ENCODE measurements at regions not wholly inside any gene's neighbourhood (a gene's known extent, or its start where the extent isn't known, plus 50 kb on each side); places are given as distances from the start of the nearest gene placed in this dataset.

DNA sequence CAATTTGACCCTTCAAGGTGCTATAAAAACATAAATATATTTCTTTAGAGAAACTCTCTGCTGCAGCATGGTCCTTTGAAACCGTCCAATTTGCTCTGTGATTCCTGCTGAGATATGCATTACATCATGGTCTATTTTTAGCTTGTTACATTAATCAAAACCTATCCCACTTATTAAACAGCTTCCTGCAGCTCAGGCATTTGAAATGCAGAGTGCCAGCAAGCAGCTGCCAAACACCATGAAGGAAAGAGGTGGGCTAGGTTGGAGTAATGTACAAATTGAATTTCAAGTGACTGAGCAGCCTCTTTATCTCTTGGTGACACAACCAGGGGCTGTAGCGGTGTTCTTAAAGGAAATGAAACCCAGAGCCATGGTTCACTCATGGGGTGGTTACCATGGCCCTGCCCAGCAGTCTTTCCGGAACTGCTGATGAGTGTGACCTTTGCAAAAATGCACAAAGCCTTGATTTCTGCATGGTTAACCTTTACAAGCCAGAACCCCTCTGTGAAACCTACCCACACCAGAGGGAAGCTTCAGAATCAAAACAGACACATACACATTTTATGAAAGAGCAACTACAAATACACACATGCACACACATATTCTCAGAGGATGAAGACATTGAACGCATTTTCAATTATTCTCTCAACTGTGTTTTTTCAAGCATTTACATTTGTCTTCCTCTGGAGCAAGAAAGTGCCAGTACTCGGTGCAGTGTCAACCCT lies 155.8 kb upstream of the ZNF608 start (continued):
- TF ChIP-seq, protein P1, sequence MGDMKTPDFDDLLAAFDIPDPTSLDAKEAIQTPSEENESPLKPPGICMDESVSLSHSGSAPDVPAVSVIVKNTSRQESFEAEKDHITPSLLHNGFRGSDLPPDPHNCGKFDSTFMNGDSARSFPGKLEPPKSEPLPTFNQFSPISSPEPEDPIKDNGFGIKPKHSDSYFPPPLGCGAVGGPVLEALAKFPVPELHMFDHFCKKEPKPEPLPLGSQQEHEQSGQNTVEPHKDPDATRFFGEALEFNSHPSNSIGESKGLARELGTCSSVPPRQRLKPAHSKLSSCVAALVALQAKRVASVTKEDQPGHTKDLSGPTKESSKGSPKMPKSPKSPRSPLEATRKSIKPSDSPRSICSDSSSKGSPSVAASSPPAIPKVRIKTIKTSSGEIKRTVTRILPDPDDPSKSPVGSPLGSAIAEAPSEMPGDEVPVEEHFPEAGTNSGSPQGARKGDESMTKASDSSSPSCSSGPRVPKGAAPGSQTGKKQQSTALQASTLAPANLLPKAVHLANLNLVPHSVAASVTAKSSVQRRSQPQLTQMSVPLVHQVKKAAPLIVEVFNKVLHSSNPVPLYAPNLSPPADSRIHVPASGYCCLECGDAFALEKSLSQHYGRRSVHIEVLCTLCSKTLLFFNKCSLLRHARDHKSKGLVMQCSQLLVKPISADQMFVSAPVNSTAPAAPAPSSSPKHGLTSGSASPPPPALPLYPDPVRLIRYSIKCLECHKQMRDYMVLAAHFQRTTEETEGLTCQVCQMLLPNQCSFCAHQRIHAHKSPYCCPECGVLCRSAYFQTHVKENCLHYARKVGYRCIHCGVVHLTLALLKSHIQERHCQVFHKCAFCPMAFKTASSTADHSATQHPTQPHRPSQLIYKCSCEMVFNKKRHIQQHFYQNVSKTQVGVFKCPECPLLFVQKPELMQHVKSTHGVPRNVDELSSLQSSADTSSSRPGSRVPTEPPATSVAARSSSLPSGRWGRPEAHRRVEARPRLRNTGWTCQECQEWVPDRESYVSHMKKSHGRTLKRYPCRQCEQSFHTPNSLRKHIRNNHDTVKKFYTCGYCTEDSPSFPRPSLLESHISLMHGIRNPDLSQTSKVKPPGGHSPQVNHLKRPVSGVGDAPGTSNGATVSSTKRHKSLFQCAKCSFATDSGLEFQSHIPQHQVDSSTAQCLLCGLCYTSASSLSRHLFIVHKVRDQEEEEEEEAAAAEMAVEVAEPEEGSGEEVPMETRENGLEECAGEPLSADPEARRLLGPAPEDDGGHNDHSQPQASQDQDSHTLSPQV (IDR thresholded peaks at IDR 0.05) = 0 out of 2 replicates have a peak, but pooled peaks have one; percentile 8
- TF ChIP-seq RB1 (IDR thresholded peaks at IDR 0.05; ENCODE audit: borderline replicate concordance) = no peak
- peak; percentile 78 for TF ChIP-seq BCL11A (IDR thresholded peaks at IDR 0.05; ENCODE audit: low read depth, low read length)
- no peak; a peak in 1 of 4 replicates for TF ChIP-seq CEBPB (IDR thresholded peaks at IDR 0.05; ENCODE audit: borderline replicate concordance in 1 of 2, low read depth in 2 of 2, low read length in 2 of 2)
- TF ChIP-seq MEF2B (IDR thresholded peaks at IDR 0.05; ENCODE audit: partially characterized antibody, poor library complexity, severe bottlenecking) = peak; percentile 84
- TF ChIP-seq, protein P2, sequence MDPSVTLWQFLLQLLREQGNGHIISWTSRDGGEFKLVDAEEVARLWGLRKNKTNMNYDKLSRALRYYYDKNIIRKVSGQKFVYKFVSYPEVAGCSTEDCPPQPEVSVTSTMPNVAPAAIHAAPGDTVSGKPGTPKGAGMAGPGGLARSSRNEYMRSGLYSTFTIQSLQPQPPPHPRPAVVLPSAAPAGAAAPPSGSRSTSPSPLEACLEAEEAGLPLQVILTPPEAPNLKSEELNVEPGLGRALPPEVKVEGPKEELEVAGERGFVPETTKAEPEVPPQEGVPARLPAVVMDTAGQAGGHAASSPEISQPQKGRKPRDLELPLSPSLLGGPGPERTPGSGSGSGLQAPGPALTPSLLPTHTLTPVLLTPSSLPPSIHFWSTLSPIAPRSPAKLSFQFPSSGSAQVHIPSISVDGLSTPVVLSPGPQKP (IDR thresholded peaks at IDR 0.05; ENCODE audit: low read depth, low read length) = peak; percentile 77; the same call in 1 of the 2 replicates
- TF ChIP-seq MYB (IDR thresholded peaks at IDR 0.05; ENCODE audit: borderline replicate concordance, low read depth, low read length) = no peak
- peak; percentile 61; the same call in 1 of the 2 replicates for TF ChIP-seq NR2C1 (IDR thresholded peaks at IDR 0.05)
- no peak for TF ChIP-seq SIN3A (IDR thresholded peaks at IDR 0.05; ENCODE audit: low read depth, low read length)
- TF ChIP-seq POLR2A (IDR thresholded peaks at IDR 0.05; ENCODE audit: low read depth, low read length) = 0 out of 2 replicates have a peak, but pooled peaks have one; percentile 33
- TF ChIP-seq NFYB (IDR thresholded peaks at IDR 0.05; ENCODE audit: insufficient read depth, low read depth, low read length) = no peak
- TF ChIP-seq, protein P3, sequence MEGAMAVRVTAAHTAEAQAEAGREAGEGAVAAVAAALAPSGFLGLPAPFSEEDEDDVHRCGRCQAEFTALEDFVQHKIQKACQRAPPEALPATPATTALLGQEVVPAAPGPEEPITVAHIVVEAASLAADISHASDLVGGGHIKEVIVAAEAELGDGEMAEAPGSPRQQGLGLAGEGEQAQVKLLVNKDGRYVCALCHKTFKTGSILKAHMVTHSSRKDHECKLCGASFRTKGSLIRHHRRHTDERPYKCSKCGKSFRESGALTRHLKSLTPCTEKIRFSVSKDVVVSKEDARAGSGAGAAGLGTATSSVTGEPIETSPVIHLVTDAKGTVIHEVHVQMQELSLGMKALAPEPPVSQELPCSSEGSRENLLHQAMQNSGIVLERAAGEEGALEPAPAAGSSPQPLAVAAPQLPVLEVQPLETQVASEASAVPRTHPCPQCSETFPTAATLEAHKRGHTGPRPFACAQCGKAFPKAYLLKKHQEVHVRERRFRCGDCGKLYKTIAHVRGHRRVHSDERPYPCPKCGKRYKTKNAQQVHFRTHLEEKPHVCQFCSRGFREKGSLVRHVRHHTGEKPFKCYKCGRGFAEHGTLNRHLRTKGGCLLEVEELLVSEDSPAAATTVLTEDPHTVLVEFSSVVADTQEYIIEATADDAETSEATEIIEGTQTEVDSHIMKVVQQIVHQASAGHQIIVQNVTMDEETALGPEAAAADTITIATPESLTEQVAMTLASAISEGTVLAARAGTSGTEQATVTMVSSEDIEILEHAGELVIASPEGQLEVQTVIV (IDR thresholded peaks at IDR 0.05; ENCODE audit: borderline replicate concordance, partially characterized antibody) = no peak
- TF ChIP-seq, protein P4, sequence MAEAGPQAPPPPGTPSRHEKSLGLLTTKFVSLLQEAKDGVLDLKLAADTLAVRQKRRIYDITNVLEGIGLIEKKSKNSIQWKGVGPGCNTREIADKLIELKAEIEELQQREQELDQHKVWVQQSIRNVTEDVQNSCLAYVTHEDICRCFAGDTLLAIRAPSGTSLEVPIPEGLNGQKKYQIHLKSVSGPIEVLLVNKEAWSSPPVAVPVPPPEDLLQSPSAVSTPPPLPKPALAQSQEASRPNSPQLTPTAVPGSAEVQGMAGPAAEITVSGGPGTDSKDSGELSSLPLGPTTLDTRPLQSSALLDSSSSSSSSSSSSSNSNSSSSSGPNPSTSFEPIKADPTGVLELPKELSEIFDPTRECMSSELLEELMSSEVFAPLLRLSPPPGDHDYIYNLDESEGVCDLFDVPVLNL (IDR thresholded peaks at IDR 0.05; ENCODE audit: low read depth, low read length) = no peak
- TF ChIP-seq, protein P5, sequence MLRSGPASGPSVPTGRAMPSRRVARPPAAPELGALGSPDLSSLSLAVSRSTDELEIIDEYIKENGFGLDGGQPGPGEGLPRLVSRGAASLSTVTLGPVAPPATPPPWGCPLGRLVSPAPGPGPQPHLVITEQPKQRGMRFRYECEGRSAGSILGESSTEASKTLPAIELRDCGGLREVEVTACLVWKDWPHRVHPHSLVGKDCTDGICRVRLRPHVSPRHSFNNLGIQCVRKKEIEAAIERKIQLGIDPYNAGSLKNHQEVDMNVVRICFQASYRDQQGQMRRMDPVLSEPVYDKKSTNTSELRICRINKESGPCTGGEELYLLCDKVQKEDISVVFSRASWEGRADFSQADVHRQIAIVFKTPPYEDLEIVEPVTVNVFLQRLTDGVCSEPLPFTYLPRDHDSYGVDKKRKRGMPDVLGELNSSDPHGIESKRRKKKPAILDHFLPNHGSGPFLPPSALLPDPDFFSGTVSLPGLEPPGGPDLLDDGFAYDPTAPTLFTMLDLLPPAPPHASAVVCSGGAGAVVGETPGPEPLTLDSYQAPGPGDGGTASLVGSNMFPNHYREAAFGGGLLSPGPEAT (IDR thresholded peaks at IDR 0.05; ENCODE audit: low read depth) = peak; percentile 45; the same call in 1 of the 2 replicates

All from GM12878 (cell line).